ENCODE measurements at regions not wholly inside any gene's neighbourhood (a gene's known extent, or its start where the extent isn't known, plus 50 kb on each side); places are given as distances from the start of the nearest gene placed in this dataset.

GRCh38 chr15:87238451-87239068, 1018.0 kb downstream of the NTRK3 start:
- TF ChIP-seq CTCF (IDR thresholded peaks at IDR 0.05) (no peak), ZFX (IDR thresholded peaks at IDR 0.05; ENCODE audit: borderline replicate concordance) (no peak)
- H3K27ac ChIP-seq = no peak overlapping the region

GRCh38 chr15:87228460-87228859, 1028.1 kb downstream of the NTRK3 start:
- H3K27ac ChIP-seq = no peak overlapping the region

GRCh38 chr15:87227846-87228245, 1028.7 kb downstream of the NTRK3 start:
- TF ChIP-seq ZFX (IDR thresholded peaks at IDR 0.05; ENCODE audit: borderline replicate concordance) = no peak
- no peak overlapping the region for H3K27ac ChIP-seq

More at GRCh38 chr15:87228460-87228859, 1028.1 kb downstream of the NTRK3 start:
- TF ChIP-seq ZFX (IDR thresholded peaks at IDR 0.05; ENCODE audit: borderline replicate concordance) = no peak
- no peak for TF ChIP-seq CTCF (IDR thresholded peaks at IDR 0.05)

DNA sequence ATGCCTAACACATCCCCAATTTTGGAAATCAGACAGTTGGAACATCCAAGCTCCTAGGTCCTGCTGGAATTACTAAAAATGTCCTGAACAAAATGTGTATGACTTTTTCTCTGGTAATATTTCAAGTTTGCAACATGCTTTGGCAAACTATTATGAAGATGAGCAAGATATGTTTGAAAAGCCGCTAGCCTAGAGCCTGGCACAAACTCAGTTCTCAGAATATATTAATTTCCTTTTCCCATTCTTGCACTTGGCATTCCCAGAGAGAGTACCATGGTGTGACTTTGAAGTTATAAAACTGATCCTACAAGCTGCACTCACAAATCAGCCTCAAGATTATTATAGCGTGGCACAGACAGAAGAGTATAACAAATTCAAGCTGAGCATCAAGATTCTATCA, 1031.1 kb downstream of the NTRK3 start:
- H3K27ac ChIP-seq = no peak overlapping the region
- TF ChIP-seq CTCF (IDR thresholded peaks at IDR 0.05) (no peak), ZFX (IDR thresholded peaks at IDR 0.05; ENCODE audit: borderline replicate concordance) (no peak)

- H3K27ac ChIP-seq = no peak overlapping the region
- TF ChIP-seq CTCF (IDR thresholded peaks at IDR 0.05) = no peak
- no peak for TF ChIP-seq ZFX (IDR thresholded peaks at IDR 0.05; ENCODE audit: borderline replicate concordance)
Observed at GRCh38 chr15:87224404-87224803, 1032.1 kb downstream of the NTRK3 start.

DNA sequence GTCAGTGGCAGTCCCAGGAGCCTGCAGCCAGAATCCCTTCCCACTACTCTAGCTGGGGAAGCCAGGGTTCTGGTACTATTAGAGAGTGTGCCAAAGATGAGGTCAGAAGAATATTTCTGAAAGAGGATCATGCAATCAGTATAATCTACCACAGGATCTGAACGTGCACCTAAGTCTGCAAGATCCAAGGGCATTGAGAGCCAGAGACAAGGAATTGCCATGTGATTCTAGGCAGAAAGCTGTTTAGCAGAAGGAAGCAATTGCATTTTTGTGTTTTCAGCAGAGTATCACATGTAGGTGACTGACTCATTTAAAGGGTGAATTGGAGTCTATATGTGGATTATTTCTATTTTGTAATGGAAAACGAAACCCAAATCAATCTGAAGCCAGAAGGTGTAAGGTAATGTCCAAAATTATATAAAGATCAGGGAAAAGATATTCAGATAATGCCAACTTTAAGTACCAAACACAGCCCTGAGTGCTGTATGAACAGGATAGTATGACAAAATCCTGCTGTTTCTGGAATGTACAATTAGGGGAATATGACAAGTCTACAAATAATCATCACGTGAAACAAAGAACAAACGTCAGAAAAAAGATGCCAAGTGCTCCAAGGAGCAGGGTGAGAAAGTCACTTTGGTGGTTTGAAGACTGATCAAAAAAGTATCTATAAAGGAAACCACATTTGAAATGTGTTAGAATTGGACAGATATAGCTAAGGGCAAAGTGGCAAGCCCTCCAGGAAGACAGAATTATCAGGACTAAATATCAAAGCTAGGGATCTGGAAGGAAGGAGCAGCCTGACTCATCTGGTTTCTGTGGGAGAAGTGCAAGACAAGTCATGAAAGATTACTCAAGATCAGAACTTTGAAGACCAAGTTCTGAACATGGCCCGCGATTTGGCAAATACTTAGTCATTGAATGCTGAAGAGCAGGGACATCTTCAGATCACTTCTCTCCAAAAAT, 1036.6 kb downstream of the NTRK3 start:
- no peak overlapping the region for H3K27ac ChIP-seq
- no peak for TF ChIP-seq CTCF (IDR thresholded peaks at IDR 0.05)
- TF ChIP-seq ZFX (IDR thresholded peaks at IDR 0.05; ENCODE audit: borderline replicate concordance) = no peak

DNA sequence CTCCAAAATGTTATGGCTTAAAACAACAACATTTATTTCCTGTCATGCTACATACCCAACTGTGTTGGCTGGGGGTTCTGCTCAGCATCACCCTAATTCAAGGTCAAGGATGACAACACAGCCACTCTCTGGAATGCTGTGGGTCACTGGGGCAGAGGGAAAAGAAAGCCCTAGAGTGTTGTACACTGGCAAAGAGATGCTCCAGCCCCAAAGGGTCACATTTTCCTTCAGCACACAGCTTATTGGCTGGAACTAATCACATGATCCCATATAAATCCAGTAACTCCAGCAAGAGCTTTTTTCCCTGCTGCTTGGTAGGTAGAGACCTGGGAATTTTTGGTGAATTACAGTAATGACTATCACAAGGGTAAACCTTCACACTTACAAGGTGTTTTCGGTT, 1041.4 kb downstream of the NTRK3 start:
- TF ChIP-seq CTCF (IDR thresholded peaks at IDR 0.05) (no peak), ZFX (IDR thresholded peaks at IDR 0.05; ENCODE audit: borderline replicate concordance) (no peak)
- H3K27ac ChIP-seq = no peak overlapping the region

Data from 22Rv1 (cell line).